ENCODE measurements at regions not wholly inside any gene's neighbourhood (a gene's known extent, or its start where the extent isn't known, plus 50 kb on each side); places are given as distances from the start of the nearest gene placed in this dataset.

DNA sequence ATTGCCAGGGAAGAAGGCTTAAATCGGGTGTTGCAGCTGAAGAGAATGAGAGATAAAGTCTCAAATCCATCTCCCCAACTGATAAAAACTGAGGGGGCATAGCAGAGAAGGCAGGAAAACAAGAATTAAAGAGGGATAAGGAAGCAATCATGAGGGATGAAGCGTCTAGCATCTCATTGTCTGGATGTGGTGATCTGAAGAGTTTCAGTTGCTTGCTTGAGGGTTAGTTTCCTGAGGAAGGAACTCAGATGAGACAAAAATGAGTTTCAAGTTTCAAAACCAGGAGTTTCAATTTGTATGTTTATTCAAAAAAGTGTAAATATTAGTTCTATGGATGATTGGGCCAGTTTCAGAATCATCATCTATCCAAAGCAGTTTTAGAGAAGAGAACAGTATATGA, 496.9 kb downstream of the RAB28 start:
- no peak for TF ChIP-seq YY1 (IDR thresholded peaks at IDR 0.05; ENCODE audit: extremely low read depth, insufficient replicate concordance, low read depth, low read length)
- TF ChIP-seq POLR2A (IDR thresholded peaks at IDR 0.05; ENCODE audit: borderline replicate concordance, extremely low read depth, insufficient read depth, insufficient read length), result no peak
- TF ChIP-seq, protein P1, sequence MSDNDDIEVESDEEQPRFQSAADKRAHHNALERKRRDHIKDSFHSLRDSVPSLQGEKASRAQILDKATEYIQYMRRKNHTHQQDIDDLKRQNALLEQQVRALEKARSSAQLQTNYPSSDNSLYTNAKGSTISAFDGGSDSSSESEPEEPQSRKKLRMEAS (IDR thresholded peaks at IDR 0.05), result no peak
- no peak for TF ChIP-seq TCF7L2 (IDR thresholded peaks at IDR 0.05; ENCODE audit: borderline replicate concordance, extremely low read depth, insufficient read depth, insufficient read length)
- TF ChIP-seq, protein P2, sequence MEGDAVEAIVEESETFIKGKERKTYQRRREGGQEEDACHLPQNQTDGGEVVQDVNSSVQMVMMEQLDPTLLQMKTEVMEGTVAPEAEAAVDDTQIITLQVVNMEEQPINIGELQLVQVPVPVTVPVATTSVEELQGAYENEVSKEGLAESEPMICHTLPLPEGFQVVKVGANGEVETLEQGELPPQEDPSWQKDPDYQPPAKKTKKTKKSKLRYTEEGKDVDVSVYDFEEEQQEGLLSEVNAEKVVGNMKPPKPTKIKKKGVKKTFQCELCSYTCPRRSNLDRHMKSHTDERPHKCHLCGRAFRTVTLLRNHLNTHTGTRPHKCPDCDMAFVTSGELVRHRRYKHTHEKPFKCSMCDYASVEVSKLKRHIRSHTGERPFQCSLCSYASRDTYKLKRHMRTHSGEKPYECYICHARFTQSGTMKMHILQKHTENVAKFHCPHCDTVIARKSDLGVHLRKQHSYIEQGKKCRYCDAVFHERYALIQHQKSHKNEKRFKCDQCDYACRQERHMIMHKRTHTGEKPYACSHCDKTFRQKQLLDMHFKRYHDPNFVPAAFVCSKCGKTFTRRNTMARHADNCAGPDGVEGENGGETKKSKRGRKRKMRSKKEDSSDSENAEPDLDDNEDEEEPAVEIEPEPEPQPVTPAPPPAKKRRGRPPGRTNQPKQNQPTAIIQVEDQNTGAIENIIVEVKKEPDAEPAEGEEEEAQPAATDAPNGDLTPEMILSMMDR (IDR thresholded peaks at IDR 0.05 in 2 of 3, conservative IDR thresholded peaks at IDR 0.05 in 1 of 3; ENCODE audit: borderline replicate concordance in 1 of 3, insufficient read depth in 1 of 3, low read depth in 2 of 3, low read length in 2 of 3), result no peak
- no peak for TF ChIP-seq ZNF274 (IDR thresholded peaks at IDR 0.05; ENCODE audit: low read depth, low read length)
- TF ChIP-seq EGR1 (IDR thresholded peaks at IDR 0.05; ENCODE audit: low read depth), result no peak
- no peak for TF ChIP-seq EZH2phosphoT487 (IDR thresholded peaks at IDR 0.05; ENCODE audit: borderline replicate concordance)
- TF ChIP-seq POLR2AphosphoS5 (IDR thresholded peaks at IDR 0.05; ENCODE audit: low read depth, low read length), result no peak
